Activated T-cell treated with anti-CD3 and anti-CD28 coated beads, Interleukin-2, amount 50 U/mL, for 4 hours (primary cell): ENCODE measurements at regions not wholly inside any gene's neighbourhood (a gene's known extent, or its start where the extent isn't known, plus 50 kb on each side); places are given as distances from the start of the nearest gene placed in this dataset.
"Not testable (repeated sequence)": the region's sequence is repeated elsewhere in the genome, so short reads cannot be mapped to it uniquely, and the experiment has no call there.

Experiments used
- ATAC-seq, 2 donors: fragments of 200-7000 bp; cut with Tn5 transposase; one replicate each; pipeline ENCODE4 v1.10.0; 2021
- DNase-seq: peaks from one replicate; pipeline ENCODE4 v3.0.0-alpha.2; 2020
- H3K27me3 Mint-ChIP-seq: one replicate; pipeline ENCODE4 v1.8.0; 2021; ENCODE audit warnings: low read depth, mixed read lengths
- H3K36me3 Mint-ChIP-seq: one replicate; pipeline ENCODE4 v1.8.0; 2022; ENCODE audit warnings: mixed read lengths; ENCODE audit not compliant: insufficient read depth
- H3K4me1 Mint-ChIP-seq: one replicate; pipeline ENCODE4 v1.8.0; 2021; ENCODE audit warnings: low read depth, mixed read lengths
- H3K4me3 Mint-ChIP-seq: one replicate; pipeline ENCODE4 v1.8.0; 2021; ENCODE audit warnings: mild to moderate bottlenecking, moderate library complexity, mixed read lengths
- H3K9me3 Mint-ChIP-seq: one replicate; pipeline ENCODE4 v1.8.0; 2021; ENCODE audit warnings: mixed read lengths

DNA sequence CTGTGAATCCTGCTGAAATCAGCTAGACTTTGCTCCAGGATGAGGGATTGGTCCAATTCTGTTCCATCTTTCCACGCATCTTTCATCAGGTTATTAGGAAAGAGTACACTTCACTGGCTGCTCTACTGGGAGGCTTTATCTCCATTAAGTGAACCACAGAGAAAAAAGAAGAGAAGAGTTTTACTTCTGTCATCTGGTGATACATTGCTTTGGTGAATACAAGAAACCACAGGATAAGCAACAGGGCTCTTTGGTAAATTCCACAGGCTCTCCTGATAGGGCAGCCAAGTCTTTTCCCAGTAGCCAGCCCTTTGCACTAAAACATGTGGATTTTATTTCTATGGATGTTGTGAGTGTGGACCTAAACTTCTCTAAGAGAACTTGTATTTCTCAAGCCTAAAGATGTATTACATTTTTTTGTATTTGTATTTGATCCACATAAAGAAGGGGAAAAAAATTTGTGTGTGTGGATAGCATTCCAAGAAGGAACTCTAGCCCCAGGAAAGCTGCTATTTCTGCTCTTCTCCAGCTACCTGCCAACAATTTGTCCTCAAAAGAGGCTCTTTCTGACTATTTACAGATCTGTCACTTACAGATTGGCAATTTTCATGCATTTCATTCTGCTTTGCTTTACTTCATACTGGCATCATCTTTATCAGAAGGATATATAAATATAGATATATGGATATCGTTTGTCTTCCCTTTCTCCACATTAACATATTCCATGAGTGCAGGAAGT, 1117.6 kb upstream of the TMEM132C start:
- H3K4me1 Mint-ChIP-seq = no peaks in the 10 kb centered on the region
- no peaks in the 10 kb centered on the region for H3K9me3 Mint-ChIP-seq
- no peak for DNase-seq
- no peak overlapping the region for H3K4me3 Mint-ChIP-seq
- ATAC-seq = no peak
- no peaks in the 10 kb centered on the region for H3K36me3 Mint-ChIP-seq
- peaks cover 8% of the 10 kb centered on the region for H3K27me3 Mint-ChIP-seq

DNA sequence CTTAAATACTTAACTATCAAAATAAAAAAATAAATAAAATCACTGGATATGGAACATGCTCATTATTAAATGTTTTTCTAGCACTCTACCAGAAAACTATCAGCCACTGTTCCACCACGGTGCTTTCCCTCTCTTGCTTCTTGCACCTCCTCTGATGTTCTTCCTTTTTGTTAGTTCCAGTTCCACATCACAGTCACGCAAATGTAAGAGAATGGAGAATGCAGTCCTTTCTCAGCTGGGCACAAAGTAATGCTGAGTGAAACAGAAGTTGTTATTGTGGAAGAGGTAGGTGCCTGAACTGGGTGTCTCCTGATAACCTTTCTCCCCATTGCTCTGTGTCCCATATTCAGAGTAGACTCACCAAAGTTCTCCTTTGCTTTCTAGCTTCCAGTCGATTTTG, 1116.9 kb upstream of the TMEM132C start:
- H3K4me1 Mint-ChIP-seq = no peaks in the 10 kb centered on the region
- no peak overlapping the region for H3K4me3 Mint-ChIP-seq
- DNase-seq (no peak), ATAC-seq (no peak)
- peaks cover 8% of the 10 kb centered on the region for H3K27me3 Mint-ChIP-seq
- no peaks in the 10 kb centered on the region for H3K9me3 Mint-ChIP-seq
- no peaks in the 10 kb centered on the region for H3K36me3 Mint-ChIP-seq

DNA sequence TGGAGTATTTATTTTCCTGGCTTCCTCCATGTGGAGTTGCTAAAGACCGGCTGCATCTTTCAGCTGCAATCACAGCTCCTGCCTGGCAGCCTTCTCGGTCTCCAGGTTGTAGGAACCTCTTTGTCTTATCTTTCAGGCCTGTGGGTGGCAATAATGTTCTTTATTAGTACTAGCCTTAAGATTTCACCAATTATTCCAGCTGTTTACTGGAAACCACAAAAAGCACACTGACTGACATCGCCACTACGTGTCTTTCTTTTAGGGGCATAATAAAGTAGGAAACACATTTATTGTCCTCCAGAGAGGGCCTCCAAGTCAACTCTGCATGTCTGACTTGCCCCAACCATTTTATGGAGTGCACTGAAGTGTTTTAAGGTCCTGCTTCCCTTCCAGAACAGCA, 1116.5 kb upstream of the TMEM132C start:
- no peak for ATAC-seq
- Mint-ChIP-seq H3K27me3 (peaks cover 8% of the 10 kb centered on the region), H3K36me3 (no peaks in the 10 kb centered on the region), H3K4me1 (no peaks in the 10 kb centered on the region), H3K4me3 (no peak overlapping the region), H3K9me3 (no peaks in the 10 kb centered on the region)
- no peak for DNase-seq

DNA sequence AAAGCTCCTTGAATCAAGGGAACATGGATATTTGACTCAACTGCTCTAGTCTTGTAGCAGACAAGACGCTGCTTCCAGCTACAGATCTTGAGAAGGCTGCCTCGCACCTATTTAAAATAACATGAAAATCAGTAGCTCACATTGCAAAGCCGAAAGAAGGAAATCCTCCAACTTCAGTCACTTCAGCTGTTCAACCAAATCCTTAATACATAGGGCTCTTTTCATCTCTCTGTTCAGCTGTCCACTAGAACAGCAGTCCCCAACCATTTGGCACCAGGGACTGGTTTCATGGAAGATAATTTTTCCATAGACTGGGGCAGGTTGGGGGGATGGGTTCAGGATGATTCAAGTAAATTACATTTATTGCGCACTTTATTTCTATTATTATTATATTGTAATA, 1116.0 kb upstream of the TMEM132C start:
- peaks cover 5% of the 10 kb centered on the region for H3K27me3 Mint-ChIP-seq
- DNase-seq (no peak), ATAC-seq (no peak)
- H3K9me3 Mint-ChIP-seq = no peaks in the 10 kb centered on the region
- no peak overlapping the region for H3K4me3 Mint-ChIP-seq
- H3K4me1 Mint-ChIP-seq = no peaks in the 10 kb centered on the region
- no peaks in the 10 kb centered on the region for H3K36me3 Mint-ChIP-seq

DNA sequence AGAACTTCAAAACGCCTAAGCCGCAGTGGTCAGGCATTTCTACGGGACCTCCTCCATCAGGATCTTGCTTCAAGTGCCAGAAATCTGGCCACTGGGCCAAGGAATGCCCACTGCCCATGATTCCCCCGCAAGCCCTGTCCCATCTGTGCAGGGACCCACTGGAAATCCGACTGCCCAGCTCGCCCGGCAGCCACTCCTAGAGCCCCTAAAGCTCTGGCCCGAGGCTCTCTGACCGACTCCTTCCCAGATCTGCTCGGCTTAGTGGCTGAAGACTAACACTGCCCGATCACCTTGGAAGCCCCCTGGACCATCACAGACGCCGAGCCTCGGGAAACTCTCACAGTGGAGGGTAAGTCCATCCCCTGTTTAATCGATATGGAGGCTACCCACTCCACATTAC, 1113.0 kb upstream of the TMEM132C start:
- Mint-ChIP-seq H3K4me3 (no peak overlapping the region), H3K36me3 (no peaks in the 10 kb centered on the region), H3K9me3 (no peaks in the 10 kb centered on the region), H3K27me3 (no peaks in the 10 kb centered on the region), H3K4me1 (no peaks in the 10 kb centered on the region)
- ATAC-seq (no peak), DNase-seq (no peak)

DNA sequence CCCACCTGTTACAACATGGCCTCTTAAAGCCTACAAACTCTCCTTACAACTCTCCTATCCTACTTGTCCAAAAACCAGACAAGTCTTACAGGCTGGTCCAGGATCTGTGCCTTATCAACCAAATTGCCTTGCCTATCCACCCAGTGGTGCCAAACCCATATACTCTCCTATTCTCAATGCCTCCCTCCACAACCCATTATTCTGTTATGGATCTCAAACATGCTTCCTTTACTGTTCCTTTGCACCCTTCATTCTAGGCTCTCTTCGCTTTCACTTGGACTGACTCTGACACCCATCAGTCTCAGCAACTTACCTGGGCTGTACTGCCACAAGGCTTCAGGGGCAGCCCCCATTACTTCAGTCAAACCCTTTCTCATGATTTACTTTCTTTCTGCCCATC, 1112.1 kb upstream of the TMEM132C start:
- not testable (repeated sequence) for H3K4me1 Mint-ChIP-seq, H3K4me3 Mint-ChIP-seq, ATAC-seq, H3K27me3 Mint-ChIP-seq, DNase-seq, H3K36me3 Mint-ChIP-seq, H3K9me3 Mint-ChIP-seq

DNA sequence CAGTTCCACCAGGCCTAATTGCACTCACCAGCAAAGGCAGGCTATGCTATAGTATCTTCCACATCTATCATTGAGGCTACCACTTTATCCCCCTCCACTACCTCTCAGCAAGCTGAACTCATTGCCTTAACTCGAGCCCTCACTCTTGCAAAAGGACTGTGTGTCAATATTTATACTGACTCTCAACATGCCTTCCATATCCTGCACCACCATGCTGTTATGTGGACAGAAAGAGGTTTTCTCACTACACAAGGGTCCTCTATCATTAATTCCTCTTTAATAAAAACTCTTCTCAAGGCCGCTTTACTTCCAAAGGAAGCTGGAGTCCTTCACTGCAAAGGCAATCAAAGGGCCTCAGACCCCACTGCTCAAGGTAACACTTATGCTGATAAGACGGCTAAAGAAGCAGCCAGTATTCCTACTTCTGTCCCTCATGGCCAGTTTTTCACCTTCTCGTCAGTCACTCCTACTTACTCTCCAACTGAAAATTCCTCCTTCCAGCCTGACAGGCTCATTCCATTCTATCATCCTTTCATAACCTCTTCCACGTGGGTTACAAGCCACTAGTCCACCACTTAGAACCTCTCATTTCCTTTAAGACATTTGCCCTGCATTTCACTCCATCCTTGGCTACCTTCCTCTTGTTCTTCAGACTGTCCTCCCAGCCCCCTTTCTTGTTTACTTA, 1110.9 kb upstream of the TMEM132C start:
- not testable (repeated sequence) for H3K4me1 Mint-ChIP-seq, H3K36me3 Mint-ChIP-seq, H3K4me3 Mint-ChIP-seq, DNase-seq, H3K27me3 Mint-ChIP-seq, ATAC-seq, H3K9me3 Mint-ChIP-seq

DNA sequence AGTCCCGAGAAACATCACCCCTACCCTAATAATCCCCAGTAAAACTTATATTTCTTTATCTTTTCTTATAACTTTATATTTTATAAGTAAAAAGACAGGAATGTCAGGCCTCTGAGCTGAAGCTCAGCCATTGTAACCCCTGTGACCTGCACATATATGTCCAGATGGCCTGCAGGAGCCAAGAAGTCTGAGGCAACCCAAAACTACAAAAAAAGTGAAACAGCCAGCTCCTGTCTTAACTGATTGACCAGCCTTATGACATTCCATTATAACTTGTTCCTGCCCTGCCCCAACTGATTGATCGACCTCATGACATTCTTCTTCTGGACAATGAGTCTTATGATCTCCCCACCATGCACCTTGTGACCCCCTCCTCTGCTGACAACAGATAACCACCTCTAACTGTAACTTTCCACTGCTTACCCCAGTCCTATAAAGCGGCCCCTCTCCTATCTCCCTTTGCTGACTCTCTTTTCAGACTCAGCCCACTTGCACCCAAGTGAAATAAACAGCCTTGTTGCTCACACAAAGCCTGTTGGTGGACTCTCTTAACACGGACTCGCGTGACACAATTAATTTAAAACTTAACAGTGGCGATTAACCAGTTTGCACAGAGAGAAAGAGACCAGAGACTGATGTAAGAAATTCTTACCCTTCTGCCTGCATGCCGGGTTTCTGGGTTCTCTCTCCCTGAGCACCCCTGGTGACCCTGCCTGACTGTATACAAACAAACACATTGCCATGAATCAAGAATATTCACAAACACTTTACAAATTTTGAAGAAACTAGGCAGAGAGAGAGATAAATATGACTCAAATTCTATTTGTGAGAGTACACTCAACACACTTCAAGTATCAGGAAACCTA, 1109.2 kb upstream of the TMEM132C start:
- not testable (repeated sequence) for H3K27me3 Mint-ChIP-seq, H3K4me3 Mint-ChIP-seq, H3K9me3 Mint-ChIP-seq, H3K4me1 Mint-ChIP-seq, H3K36me3 Mint-ChIP-seq, DNase-seq, ATAC-seq

DNA sequence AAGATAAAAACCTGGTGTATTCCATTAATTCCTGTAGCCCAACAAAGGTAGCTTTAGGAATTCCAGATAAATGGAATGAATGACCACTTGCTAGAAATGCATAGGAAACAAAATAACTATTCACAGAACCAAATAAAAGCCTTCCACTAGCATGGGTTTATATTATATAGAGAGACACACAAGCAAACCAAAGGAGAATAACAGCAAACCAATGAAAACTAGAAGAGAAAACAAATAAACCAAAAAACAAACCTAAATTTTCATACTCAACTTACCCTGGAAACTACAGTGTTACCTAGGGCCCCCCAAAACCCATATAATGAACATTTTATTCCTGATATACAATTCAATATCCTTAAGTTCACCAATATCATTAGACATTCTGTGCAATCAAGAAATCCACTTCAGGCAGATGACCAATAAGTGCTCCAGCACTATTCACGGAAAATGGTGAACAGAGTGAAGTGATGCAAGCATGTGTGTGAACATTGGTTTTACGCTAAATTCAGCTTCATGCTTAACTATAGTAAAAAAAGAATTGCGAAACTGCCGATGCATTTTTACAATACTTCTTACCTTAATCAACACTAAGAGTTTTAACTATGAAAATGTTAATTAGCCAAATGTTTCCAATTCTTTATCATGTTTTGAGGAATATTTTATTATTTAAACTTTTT, 1108.4 kb upstream of the TMEM132C start:
- no peak for ATAC-seq
- Mint-ChIP-seq H3K27me3 (no peaks in the 10 kb centered on the region), H3K4me3 (no peak overlapping the region), H3K9me3 (no peaks in the 10 kb centered on the region), H3K36me3 (no peaks in the 10 kb centered on the region), H3K4me1 (peaks cover 12% of the 10 kb centered on the region)
- DNase-seq = no peak

DNA sequence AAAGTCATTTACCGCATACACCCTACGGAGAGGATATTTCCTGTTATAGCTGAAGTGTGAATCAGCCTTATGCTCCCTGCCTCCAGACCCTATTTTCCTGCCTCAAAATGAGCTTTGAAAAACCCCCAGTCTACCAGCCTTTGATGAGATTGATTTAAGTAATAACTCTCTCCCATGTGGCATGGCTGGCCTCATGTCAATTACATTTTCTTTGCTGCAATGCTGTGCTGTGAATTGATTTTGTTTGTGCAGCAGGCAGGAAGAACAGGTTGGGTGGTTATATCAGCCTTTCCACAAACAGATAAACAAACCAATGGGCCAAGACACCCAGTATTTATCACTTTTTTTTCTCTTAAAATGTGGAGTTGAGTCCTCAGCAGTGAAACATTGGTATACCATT, 1105.5 kb upstream of the TMEM132C start:
- Mint-ChIP-seq H3K4me1 (peaks cover 24% of the 10 kb centered on the region), H3K36me3 (no peaks in the 10 kb centered on the region)
- ATAC-seq = no peak

DNA sequence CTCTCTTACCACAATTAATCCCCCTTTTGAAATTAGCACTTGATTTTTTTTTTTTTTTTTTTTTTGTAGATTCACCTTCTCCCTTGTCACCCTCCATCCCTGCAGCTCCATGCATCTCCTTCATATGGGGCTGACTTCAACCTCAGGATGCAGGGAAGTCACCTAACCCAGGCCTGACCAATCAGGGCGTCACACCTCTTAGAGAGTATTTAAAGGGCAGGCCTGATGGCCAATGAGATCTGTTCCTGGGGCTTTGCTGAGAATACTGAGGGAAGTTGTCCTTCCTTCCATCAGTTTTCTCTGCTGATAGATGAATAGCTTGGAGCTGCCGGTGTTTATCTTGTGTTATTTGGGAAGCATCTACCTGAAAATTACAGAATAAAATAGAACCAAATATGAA, 1104.7 kb upstream of the TMEM132C start:
- Mint-ChIP-seq H3K4me1 (peaks cover 27% of the 10 kb centered on the region), H3K27me3 (peaks cover 6% of the 10 kb centered on the region), H3K9me3 (no peaks in the 10 kb centered on the region), H3K4me3 (no peak overlapping the region), H3K36me3 (no peaks in the 10 kb centered on the region)
- ATAC-seq (no peak), DNase-seq (no peak)

More for the DNA sequence above, 1105.5 kb upstream of the TMEM132C start:
- DNase-seq = no peak
- Mint-ChIP-seq H3K27me3 (peaks cover 4% of the 10 kb centered on the region), H3K9me3 (no peaks in the 10 kb centered on the region), H3K4me3 (no peak overlapping the region)

DNA sequence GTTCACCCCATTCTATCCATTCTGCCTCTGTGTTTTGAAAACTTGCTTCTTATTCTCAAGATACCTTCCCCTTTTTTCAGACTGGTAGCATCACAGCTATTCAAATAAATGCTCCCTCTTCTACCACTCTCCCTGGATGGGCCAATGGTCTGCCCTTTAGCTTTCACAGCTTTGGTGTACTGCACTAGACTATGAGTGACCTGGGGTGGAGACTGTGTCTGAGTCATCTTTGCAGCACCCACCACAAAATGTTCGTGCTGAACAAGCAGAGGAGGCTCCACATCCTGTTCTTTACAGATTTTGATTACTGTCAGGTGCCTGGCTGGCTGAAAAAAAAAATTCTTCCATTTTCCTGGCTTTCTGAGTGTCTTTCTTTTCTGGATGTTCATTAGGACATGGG, 1104.1 kb upstream of the TMEM132C start:
- ATAC-seq (peak; percentile 68 to 73), DNase-seq (peak; percentile 21)
- peaks cover 6% of the 10 kb centered on the region for H3K27me3 Mint-ChIP-seq
- H3K4me3 Mint-ChIP-seq = no peak overlapping the region
- H3K36me3 Mint-ChIP-seq = no peaks in the 10 kb centered on the region
- no peaks in the 10 kb centered on the region for H3K9me3 Mint-ChIP-seq
- peaks cover 27% of the 10 kb centered on the region for H3K4me1 Mint-ChIP-seq

DNA sequence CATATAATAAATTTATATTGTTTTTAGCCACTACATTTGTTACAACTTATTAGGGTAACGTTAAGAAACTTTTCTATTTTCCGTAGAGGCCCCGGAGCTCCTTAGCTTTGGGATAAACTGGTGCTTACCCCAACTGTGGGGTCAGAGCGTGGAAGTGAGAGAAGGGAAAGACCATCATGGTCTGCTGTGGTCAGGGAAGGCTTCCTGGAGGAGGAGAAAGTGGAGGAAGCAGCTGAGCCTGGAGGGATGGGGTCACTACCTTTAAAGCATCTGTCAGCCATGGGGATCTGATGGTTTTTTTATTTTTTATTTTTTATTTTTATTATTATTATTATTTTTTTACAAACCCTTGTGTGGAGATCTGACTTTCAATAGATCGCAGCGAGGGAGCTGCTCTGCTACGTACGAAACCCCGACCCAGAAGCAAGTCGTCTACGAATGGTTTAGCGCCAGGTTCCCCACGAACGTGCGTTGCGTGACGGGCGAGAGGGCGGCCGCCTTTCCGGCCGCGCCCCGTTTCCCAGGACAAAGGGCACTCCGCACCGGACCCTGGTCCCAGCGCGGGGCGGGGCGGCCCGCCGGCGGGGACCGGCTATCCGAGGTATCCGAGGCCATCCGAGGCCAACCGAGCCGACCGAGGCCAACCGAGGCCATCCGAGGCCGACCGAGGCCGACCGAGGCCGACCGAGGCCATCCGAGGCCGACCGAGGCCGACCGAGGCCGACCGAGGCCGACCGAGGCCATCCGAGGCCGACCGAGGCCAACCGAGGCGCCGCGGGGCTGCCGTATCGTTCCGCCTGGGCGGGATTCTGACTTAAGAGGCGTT, 1101.2 kb upstream of the TMEM132C start:
- Mint-ChIP-seq H3K4me3 (peak overlapping the region; percentile 80), H3K36me3 (no peaks in the 10 kb centered on the region), H3K9me3 (no peaks in the 10 kb centered on the region), H3K27me3 (peaks cover 23% of the 10 kb centered on the region), H3K4me1 (peaks cover 27% of the 10 kb centered on the region)
- ATAC-seq (peak; percentile 95), DNase-seq (peak; percentile 69)
